Memory B cell (primary cell): ENCODE measurements at regions not wholly inside any gene's neighbourhood (a gene's known extent, or its start where the extent isn't known, plus 50 kb on each side); places are given as distances from the start of the nearest gene placed in this dataset.

Experiments
- ATAC-seq: fragments of 150-1000 bp; cut with Tn5 transposase; 2 replicates; pipeline ENCODE4 v1.10.0; 2021; ENCODE audit warnings: low read depth, mild to moderate bottlenecking, moderate library complexity
- DNase-seq, 2 donors: peaks; one replicate each; pipeline ENCODE4 v3.0.0; 2022; ENCODE audit warnings: low spot score in 2 of 2
- H3K27ac Mint-ChIP-seq: one replicate; pipeline ENCODE4 v1.8.0; 2022; ENCODE audit warnings: mild to moderate bottlenecking, moderate library complexity, mixed read lengths
- H3K27me3 Mint-ChIP-seq: one replicate; pipeline ENCODE4 v1.8.0; 2022; ENCODE audit warnings: mixed read lengths
- H3K36me3 Mint-ChIP-seq: one replicate; pipeline ENCODE4 v1.8.0; 2022; ENCODE audit warnings: mild to moderate bottlenecking, mixed read lengths
- H3K4me1 Mint-ChIP-seq: one replicate; pipeline ENCODE4 v1.8.0; 2022; ENCODE audit warnings: mixed read lengths
- H3K4me3 Mint-ChIP-seq: one replicate; pipeline ENCODE4 v1.8.0; 2022; ENCODE audit warnings: mild to moderate bottlenecking, moderate library complexity, mixed read lengths
- H3K9me3 Mint-ChIP-seq: one replicate; pipeline ENCODE4 v1.8.0; 2022; ENCODE audit warnings: mixed read lengths

GRCh38 chr3:157662171-157662570 lies 159.0 kb upstream of the VEPH1 start:
- Mint-ChIP-seq H3K27me3 (peaks cover 3% of the 10 kb centered on the region), H3K9me3 (no peaks in the 10 kb centered on the region), H3K27ac (no peak overlapping the region), H3K36me3 (no peaks in the 10 kb centered on the region), H3K4me1 (no peaks in the 10 kb centered on the region), H3K4me3 (no peak overlapping the region)
- DNase-seq = no peak
- no peak for ATAC-seq

GRCh38 chr3:157660847-157661246 lies 157.6 kb upstream of the VEPH1 start:
- H3K9me3 Mint-ChIP-seq = no peaks in the 10 kb centered on the region
- DNase-seq = no peak
- no peak for ATAC-seq
- H3K4me1 Mint-ChIP-seq = no peaks in the 10 kb centered on the region
- H3K27me3 Mint-ChIP-seq = peaks cover 3% of the 10 kb centered on the region
- no peak overlapping the region for H3K4me3 Mint-ChIP-seq
- H3K27ac Mint-ChIP-seq = no peak overlapping the region
- no peaks in the 10 kb centered on the region for H3K36me3 Mint-ChIP-seq

GRCh38 chr3:157652366-157652765 lies 149.2 kb upstream of the VEPH1 start:
- Mint-ChIP-seq H3K9me3 (no peaks in the 10 kb centered on the region), H3K4me3 (no peak overlapping the region), H3K36me3 (no peaks in the 10 kb centered on the region), H3K4me1 (no peaks in the 10 kb centered on the region), H3K27me3 (peaks cover 5% of the 10 kb centered on the region), H3K27ac (no peak overlapping the region)
- no peak for ATAC-seq
- DNase-seq = no peak

- ATAC-seq (no peak), DNase-seq (no peak)
- Mint-ChIP-seq H3K4me3 (no peak overlapping the region), H3K27ac (no peak overlapping the region), H3K9me3 (no peaks in the 10 kb centered on the region), H3K27me3 (peaks cover 5% of the 10 kb centered on the region), H3K4me1 (no peaks in the 10 kb centered on the region), H3K36me3 (no peaks in the 10 kb centered on the region)
Measured at GRCh38 chr3:157650699-157651098, 147.5 kb upstream of the VEPH1 start.

GRCh38 chr3:157650172-157650571 lies 147.0 kb upstream of the VEPH1 start:
- no peak for DNase-seq
- Mint-ChIP-seq H3K9me3 (no peaks in the 10 kb centered on the region), H3K4me1 (no peaks in the 10 kb centered on the region), H3K27ac (no peak overlapping the region), H3K4me3 (no peak overlapping the region), H3K27me3 (peaks cover 5% of the 10 kb centered on the region), H3K36me3 (no peaks in the 10 kb centered on the region)
- ATAC-seq = no peak

GRCh38 chr3:157649511-157649910 lies 146.3 kb upstream of the VEPH1 start:
- Mint-ChIP-seq H3K4me3 (no peak overlapping the region), H3K9me3 (no peaks in the 10 kb centered on the region), H3K4me1 (no peaks in the 10 kb centered on the region), H3K27me3 (peaks cover 5% of the 10 kb centered on the region), H3K27ac (no peak overlapping the region), H3K36me3 (no peaks in the 10 kb centered on the region)
- ATAC-seq = no peak
- DNase-seq = no peak

- ATAC-seq (no peak), DNase-seq (no peak)
- Mint-ChIP-seq H3K36me3 (no peaks in the 10 kb centered on the region), H3K4me1 (no peaks in the 10 kb centered on the region), H3K27ac (no peak overlapping the region), H3K9me3 (no peaks in the 10 kb centered on the region), H3K27me3 (peaks cover 8% of the 10 kb centered on the region), H3K4me3 (no peak overlapping the region)
Measured at GRCh38 chr3:157647820-157648219, 144.6 kb upstream of the VEPH1 start.

- Mint-ChIP-seq H3K4me3 (no peak overlapping the region), H3K36me3 (peaks cover 2% of the 10 kb centered on the region), H3K4me1 (no peaks in the 10 kb centered on the region)
Measured at GRCh38 chr3:157639756-157640426, 136.7 kb upstream of the VEPH1 start.

GRCh38 chr3:157637866-157638265 lies 134.7 kb upstream of the VEPH1 start:
- H3K4me3 Mint-ChIP-seq = no peak overlapping the region
- no peak for ATAC-seq
- H3K9me3 Mint-ChIP-seq = peaks cover 12% of the 10 kb centered on the region

More at GRCh38 chr3:157639756-157640426, 136.7 kb upstream of the VEPH1 start:
- no peak for ATAC-seq
- peaks cover 5% of the 10 kb centered on the region for H3K27me3 Mint-ChIP-seq
- peaks cover 12% of the 10 kb centered on the region for H3K9me3 Mint-ChIP-seq
- DNase-seq = no peak
- no peak overlapping the region for H3K27ac Mint-ChIP-seq

GRCh38 chr3:157633241-157633640 lies 130.0 kb upstream of the VEPH1 start:
- ATAC-seq (no peak), DNase-seq (no peak)
- Mint-ChIP-seq H3K36me3 (peaks cover 2% of the 10 kb centered on the region), H3K27ac (no peak overlapping the region), H3K27me3 (peaks cover 10% of the 10 kb centered on the region), H3K9me3 (peaks cover 10% of the 10 kb centered on the region), H3K4me1 (no peaks in the 10 kb centered on the region), H3K4me3 (no peak overlapping the region)

More at GRCh38 chr3:157637866-157638265, 134.7 kb upstream of the VEPH1 start:
- Mint-ChIP-seq H3K4me1 (no peaks in the 10 kb centered on the region), H3K36me3 (peaks cover 2% of the 10 kb centered on the region), H3K27me3 (peaks cover 2% of the 10 kb centered on the region), H3K27ac (no peak overlapping the region)
- DNase-seq = no peak

GRCh38 chr3:157632075-157632474 lies 128.9 kb upstream of the VEPH1 start:
- peaks cover 2% of the 10 kb centered on the region for H3K36me3 Mint-ChIP-seq
- H3K27ac Mint-ChIP-seq = no peak overlapping the region
- no peaks in the 10 kb centered on the region for H3K4me1 Mint-ChIP-seq
- ATAC-seq (no peak), DNase-seq (no peak)
- peaks cover 11% of the 10 kb centered on the region for H3K27me3 Mint-ChIP-seq
- H3K4me3 Mint-ChIP-seq = no peak overlapping the region
- H3K9me3 Mint-ChIP-seq = peaks cover 5% of the 10 kb centered on the region

GRCh38 chr3:157631478-157631877 lies 128.3 kb upstream of the VEPH1 start:
- H3K4me1 Mint-ChIP-seq = no peaks in the 10 kb centered on the region
- DNase-seq (no peak), ATAC-seq (no peak)
- peaks cover 11% of the 10 kb centered on the region for H3K27me3 Mint-ChIP-seq
- peaks cover 2% of the 10 kb centered on the region for H3K9me3 Mint-ChIP-seq
- peaks cover 2% of the 10 kb centered on the region for H3K36me3 Mint-ChIP-seq
- no peak overlapping the region for H3K27ac Mint-ChIP-seq
- H3K4me3 Mint-ChIP-seq = no peak overlapping the region

- ATAC-seq (no peak), DNase-seq (no peak)
- H3K4me1 Mint-ChIP-seq = no peaks in the 10 kb centered on the region
- H3K9me3 Mint-ChIP-seq = no peaks in the 10 kb centered on the region
- H3K4me3 Mint-ChIP-seq = no peak overlapping the region
- H3K27me3 Mint-ChIP-seq = peaks cover 12% of the 10 kb centered on the region
- H3K27ac Mint-ChIP-seq = no peak overlapping the region
- no peaks in the 10 kb centered on the region for H3K36me3 Mint-ChIP-seq
Measured at GRCh38 chr3:157626817-157627216, 123.6 kb upstream of the VEPH1 start.

GRCh38 chr3:157624801-157625200 lies 121.6 kb upstream of the VEPH1 start:
- Mint-ChIP-seq H3K4me1 (no peaks in the 10 kb centered on the region), H3K36me3 (no peaks in the 10 kb centered on the region), H3K9me3 (no peaks in the 10 kb centered on the region), H3K27ac (no peak overlapping the region), H3K27me3 (peaks cover 9% of the 10 kb centered on the region), H3K4me3 (no peak overlapping the region)
- no peak for ATAC-seq
- DNase-seq = no peak

GRCh38 chr3:157618886-157619285 lies 115.7 kb upstream of the VEPH1 start:
- no peaks in the 10 kb centered on the region for H3K36me3 Mint-ChIP-seq
- no peaks in the 10 kb centered on the region for H3K9me3 Mint-ChIP-seq
- H3K27ac Mint-ChIP-seq = no peak overlapping the region
- DNase-seq = no peak
- ATAC-seq = no peak
- no peak overlapping the region for H3K4me3 Mint-ChIP-seq
- no peaks in the 10 kb centered on the region for H3K4me1 Mint-ChIP-seq
- peaks cover 8% of the 10 kb centered on the region for H3K27me3 Mint-ChIP-seq
